ENCODE measurements at regions not wholly inside any gene's neighbourhood (a gene's known extent, or its start where the extent isn't known, plus 50 kb on each side); places are given as distances from the start of the nearest gene placed in this dataset.
"Not testable (repeated sequence)": the region's sequence is repeated elsewhere in the genome, so short reads cannot be mapped to it uniquely, and the experiment has no call there.

- TF ChIP-seq, protein P1, sequence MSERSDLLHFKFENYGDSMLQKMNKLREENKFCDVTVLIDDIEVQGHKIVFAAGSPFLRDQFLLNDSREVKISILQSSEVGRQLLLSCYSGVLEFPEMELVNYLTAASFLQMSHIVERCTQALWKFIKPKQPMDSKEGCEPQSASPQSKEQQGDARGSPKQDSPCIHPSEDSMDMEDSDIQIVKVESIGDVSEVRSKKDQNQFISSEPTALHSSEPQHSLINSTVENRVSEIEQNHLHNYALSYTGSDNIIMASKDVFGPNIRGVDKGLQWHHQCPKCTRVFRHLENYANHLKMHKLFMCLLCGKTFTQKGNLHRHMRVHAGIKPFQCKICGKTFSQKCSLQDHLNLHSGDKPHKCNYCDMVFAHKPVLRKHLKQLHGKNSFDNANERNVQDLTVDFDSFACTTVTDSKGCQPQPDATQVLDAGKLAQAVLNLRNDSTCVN (tag by site-specific recombination; optimal IDR thresholded peaks at IDR 0.05): no peak
- TF ChIP-seq ZNF837 (tag by site-specific recombination; IDR thresholded peaks at IDR 0.05): no peak
- TF ChIP-seq ZBTB44 (tag by site-specific recombination; IDR thresholded peaks at IDR 0.05): no peak
- TF ChIP-seq ZNF157 (tag by site-specific recombination; IDR thresholded peaks at IDR 0.05): no peak
- TF ChIP-seq ZNF404 (tag by site-specific recombination; IDR thresholded peaks at IDR 0.05): no peak
- no peak for TF ChIP-seq ZBTB8A (tag by site-specific recombination; IDR thresholded peaks at IDR 0.05)
- no peak for TF ChIP-seq IKZF3 (tag by site-specific recombination; IDR thresholded peaks at IDR 0.05)
- Histone ChIP-seq H3K36me3 (ENCODE audit: control insufficient read depth in 2 of 2, insufficient read depth in 1 of 2, low read length in 2 of 2) (no peaks in the 10 kb centered on the region), H3K27ac (ENCODE audit: extremely low read depth, low read depth, low read length) (no peak overlapping the region), H3K4me3 (ENCODE audit: low read depth, low read length) (no peak overlapping the region), H3K4me1 (ENCODE audit: control insufficient read depth, insufficient read depth, low read length) (no peaks in the 10 kb centered on the region), H3K9me3 (ENCODE audit: control insufficient read depth, insufficient read depth, low read depth, low read length) (no peaks in the 10 kb centered on the region)
- ChIA-PET CTCF (no interaction called here), POLR2A (no interaction called here)
Observed at GRCh38 chr2:22458440-22458839, 926.5 kb upstream of the KLHL29 start.

DNA sequence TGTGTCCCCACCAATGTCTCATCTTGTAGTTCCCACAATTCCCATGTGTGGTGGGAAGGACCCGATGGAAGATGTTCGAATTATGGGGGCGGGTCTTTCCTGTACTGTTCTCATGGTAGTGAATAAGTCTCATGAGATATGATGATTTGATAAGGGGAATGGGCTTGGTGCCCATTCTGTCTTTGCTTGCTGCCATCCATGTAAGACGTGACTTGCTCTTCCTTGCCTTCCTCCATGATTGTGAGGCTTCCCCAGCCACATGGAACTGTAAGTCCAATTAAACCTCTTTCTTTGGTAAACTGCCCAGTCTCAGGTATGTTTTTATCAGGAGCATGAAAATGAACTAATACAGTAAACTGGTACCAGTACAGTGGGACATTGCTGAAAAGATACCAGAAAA, 909.9 kb upstream of the KLHL29 start:
- H3K4me3 ChIP-seq (ENCODE audit: low read depth, low read length); H3K27ac ChIP-seq (ENCODE audit: extremely low read depth, low read depth, low read length); H3K36me3 ChIP-seq (ENCODE audit: control insufficient read depth in 2 of 2, insufficient read depth in 1 of 2, low read length in 2 of 2); H3K4me1 ChIP-seq (ENCODE audit: control insufficient read depth, insufficient read depth, low read length); POLR2A ChIA-PET; H3K9me3 ChIP-seq (ENCODE audit: control insufficient read depth, insufficient read depth, low read depth, low read length); CTCF ChIA-PET: not testable (repeated sequence)

GRCh38 chr2:22478329-22478728, 906.6 kb upstream of the KLHL29 start:
- POLR2A ChIA-PET: no interaction called here
- TF ChIP-seq ZNF394 (tag by site-specific recombination; IDR thresholded peaks at IDR 0.05; ENCODE audit: borderline replicate concordance) (no peak), ZNF24 (tag by site-specific recombination; IDR thresholded peaks at IDR 0.05) (no peak), ZNF132 (tag by site-specific recombination; IDR thresholded peaks at IDR 0.05; ENCODE audit: borderline replicate concordance) (no peak), ZNF843 (tag by site-specific recombination; IDR thresholded peaks at IDR 0.05) (no peak), ZNF426 (tag by site-specific recombination; IDR thresholded peaks at IDR 0.05) (no peak), ZXDB (tag by site-specific recombination; IDR thresholded peaks at IDR 0.05) (no peak), ZBTB21 (tag by site-specific recombination; IDR thresholded peaks at IDR 0.05) (no peak), ZNF521 (tag by site-specific recombination; IDR thresholded peaks at IDR 0.05) (no peak), ZNF48 (tag by site-specific recombination; IDR thresholded peaks at IDR 0.05) (no peak), SALL2 (tag by site-specific recombination; IDR thresholded peaks at IDR 0.05; ENCODE audit: borderline replicate concordance) (no peak)
- TF ChIP-seq, protein P2, sequence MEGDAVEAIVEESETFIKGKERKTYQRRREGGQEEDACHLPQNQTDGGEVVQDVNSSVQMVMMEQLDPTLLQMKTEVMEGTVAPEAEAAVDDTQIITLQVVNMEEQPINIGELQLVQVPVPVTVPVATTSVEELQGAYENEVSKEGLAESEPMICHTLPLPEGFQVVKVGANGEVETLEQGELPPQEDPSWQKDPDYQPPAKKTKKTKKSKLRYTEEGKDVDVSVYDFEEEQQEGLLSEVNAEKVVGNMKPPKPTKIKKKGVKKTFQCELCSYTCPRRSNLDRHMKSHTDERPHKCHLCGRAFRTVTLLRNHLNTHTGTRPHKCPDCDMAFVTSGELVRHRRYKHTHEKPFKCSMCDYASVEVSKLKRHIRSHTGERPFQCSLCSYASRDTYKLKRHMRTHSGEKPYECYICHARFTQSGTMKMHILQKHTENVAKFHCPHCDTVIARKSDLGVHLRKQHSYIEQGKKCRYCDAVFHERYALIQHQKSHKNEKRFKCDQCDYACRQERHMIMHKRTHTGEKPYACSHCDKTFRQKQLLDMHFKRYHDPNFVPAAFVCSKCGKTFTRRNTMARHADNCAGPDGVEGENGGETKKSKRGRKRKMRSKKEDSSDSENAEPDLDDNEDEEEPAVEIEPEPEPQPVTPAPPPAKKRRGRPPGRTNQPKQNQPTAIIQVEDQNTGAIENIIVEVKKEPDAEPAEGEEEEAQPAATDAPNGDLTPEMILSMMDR (tag by site-specific recombination; IDR thresholded peaks at IDR 0.05): no peak
- Histone ChIP-seq H3K4me3 (ENCODE audit: low read depth, low read length) (no peak overlapping the region), H3K9me3 (ENCODE audit: control insufficient read depth, insufficient read depth, low read depth, low read length) (no peaks in the 10 kb centered on the region), H3K36me3 (ENCODE audit: control insufficient read depth in 2 of 2, insufficient read depth in 1 of 2, low read length in 2 of 2) (no peaks in the 10 kb centered on the region), H3K4me1 (ENCODE audit: control insufficient read depth, insufficient read depth, low read length) (no peaks in the 10 kb centered on the region), H3K27ac (ENCODE audit: extremely low read depth, low read depth, low read length) (no peak overlapping the region)
- CTCF ChIA-PET: interaction anchor here (1.8 kb wide), 1 partner anchor 123 kb away, joined by 4 read pairs; no protein-coding TSS in a partner anchor

Data from HEK293 (cell line).